ENCODE measurements at regions not wholly inside any gene's neighbourhood (a gene's known extent, or its start where the extent isn't known, plus 50 kb on each side); places are given as distances from the start of the nearest gene placed in this dataset.

DNA sequence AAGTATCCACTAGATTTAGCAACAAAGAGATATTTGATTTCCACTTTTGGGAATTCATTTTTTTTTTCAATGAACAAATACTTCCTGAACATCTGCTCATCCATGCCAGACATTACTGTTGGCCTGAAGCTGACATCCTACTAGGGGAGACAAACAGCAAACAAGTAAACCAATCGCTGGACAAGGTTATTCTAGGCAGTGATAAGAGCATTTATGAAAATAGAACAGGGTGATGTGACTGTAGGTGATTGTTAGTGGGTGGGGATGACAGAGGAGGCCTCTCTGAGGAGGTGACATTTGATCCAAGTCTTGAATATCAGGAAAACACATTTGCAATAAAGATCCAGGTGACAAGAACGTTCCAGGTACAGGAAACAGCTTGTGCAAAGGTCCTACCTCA lies 89.1 kb upstream of the FAM180A start:
- Histone ChIP-seq H3K9me3 (ENCODE audit: control insufficient read depth in 4 of 4, low read length in 3 of 4) (no peaks in the 10 kb centered on the region), H3K4me1 (ENCODE audit: control insufficient read depth in 4 of 4, insufficient read depth in 4 of 4, low read length in 3 of 4) (no peaks in the 10 kb centered on the region), H3K4me3 (ENCODE audit: low read depth in 1 of 3, low read length in 3 of 3) (no peak overlapping the region), H3K9ac (ENCODE audit: low read depth in 1 of 2, low read length in 2 of 2) (no peak overlapping the region), H3K36me3 (ENCODE audit: control insufficient read depth in 4 of 4, insufficient read depth in 3 of 4, low read depth in 1 of 4, low read length in 3 of 4) (no peaks in the 10 kb centered on the region), H3K27me3 (ENCODE audit: control insufficient read depth in 4 of 4, insufficient read depth in 4 of 4, low read length in 3 of 4) (no peaks in the 10 kb centered on the region), H3K27ac (ENCODE audit: low read depth in 1 of 2, low read length in 2 of 2) (no peak overlapping the region)
- TF ChIP-seq FOXA1 (IDR thresholded peaks at IDR 0.05) (no peak), FOXA2 (IDR thresholded peaks at IDR 0.05) (no peak), HNF4A (conservative IDR thresholded peaks at IDR 0.05) (no peak), EGR1 (IDR thresholded peaks at IDR 0.05; ENCODE audit: low read depth in 2 of 2) (no peak), HNF4G (IDR thresholded peaks at IDR 0.05) (no peak), RAD21 (IDR thresholded peaks at IDR 0.05) (no peak), SP1 (IDR thresholded peaks at IDR 0.05) (no peak), RXRA (IDR thresholded peaks at IDR 0.05) (no peak), TAF1 (conservative IDR thresholded peaks at IDR 0.05) (no peak), GABPA (IDR thresholded peaks at IDR 0.05 in 1 of 2, conservative IDR thresholded peaks at IDR 0.05 in 1 of 2) (no peak), YY1 (IDR thresholded peaks at IDR 0.05) (no peak), NR2F2 (IDR thresholded peaks at IDR 0.05) (no peak), JUND (IDR thresholded peaks at IDR 0.05) (no peak)
- TF ChIP-seq, protein P1, sequence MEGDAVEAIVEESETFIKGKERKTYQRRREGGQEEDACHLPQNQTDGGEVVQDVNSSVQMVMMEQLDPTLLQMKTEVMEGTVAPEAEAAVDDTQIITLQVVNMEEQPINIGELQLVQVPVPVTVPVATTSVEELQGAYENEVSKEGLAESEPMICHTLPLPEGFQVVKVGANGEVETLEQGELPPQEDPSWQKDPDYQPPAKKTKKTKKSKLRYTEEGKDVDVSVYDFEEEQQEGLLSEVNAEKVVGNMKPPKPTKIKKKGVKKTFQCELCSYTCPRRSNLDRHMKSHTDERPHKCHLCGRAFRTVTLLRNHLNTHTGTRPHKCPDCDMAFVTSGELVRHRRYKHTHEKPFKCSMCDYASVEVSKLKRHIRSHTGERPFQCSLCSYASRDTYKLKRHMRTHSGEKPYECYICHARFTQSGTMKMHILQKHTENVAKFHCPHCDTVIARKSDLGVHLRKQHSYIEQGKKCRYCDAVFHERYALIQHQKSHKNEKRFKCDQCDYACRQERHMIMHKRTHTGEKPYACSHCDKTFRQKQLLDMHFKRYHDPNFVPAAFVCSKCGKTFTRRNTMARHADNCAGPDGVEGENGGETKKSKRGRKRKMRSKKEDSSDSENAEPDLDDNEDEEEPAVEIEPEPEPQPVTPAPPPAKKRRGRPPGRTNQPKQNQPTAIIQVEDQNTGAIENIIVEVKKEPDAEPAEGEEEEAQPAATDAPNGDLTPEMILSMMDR (IDR thresholded peaks at IDR 0.05; ENCODE audit: low read depth, low read length, missing input control) = no peak
- TF ChIP-seq, protein P2, sequence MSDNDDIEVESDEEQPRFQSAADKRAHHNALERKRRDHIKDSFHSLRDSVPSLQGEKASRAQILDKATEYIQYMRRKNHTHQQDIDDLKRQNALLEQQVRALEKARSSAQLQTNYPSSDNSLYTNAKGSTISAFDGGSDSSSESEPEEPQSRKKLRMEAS (IDR thresholded peaks at IDR 0.05) = no peak
- TF ChIP-seq, protein P3, sequence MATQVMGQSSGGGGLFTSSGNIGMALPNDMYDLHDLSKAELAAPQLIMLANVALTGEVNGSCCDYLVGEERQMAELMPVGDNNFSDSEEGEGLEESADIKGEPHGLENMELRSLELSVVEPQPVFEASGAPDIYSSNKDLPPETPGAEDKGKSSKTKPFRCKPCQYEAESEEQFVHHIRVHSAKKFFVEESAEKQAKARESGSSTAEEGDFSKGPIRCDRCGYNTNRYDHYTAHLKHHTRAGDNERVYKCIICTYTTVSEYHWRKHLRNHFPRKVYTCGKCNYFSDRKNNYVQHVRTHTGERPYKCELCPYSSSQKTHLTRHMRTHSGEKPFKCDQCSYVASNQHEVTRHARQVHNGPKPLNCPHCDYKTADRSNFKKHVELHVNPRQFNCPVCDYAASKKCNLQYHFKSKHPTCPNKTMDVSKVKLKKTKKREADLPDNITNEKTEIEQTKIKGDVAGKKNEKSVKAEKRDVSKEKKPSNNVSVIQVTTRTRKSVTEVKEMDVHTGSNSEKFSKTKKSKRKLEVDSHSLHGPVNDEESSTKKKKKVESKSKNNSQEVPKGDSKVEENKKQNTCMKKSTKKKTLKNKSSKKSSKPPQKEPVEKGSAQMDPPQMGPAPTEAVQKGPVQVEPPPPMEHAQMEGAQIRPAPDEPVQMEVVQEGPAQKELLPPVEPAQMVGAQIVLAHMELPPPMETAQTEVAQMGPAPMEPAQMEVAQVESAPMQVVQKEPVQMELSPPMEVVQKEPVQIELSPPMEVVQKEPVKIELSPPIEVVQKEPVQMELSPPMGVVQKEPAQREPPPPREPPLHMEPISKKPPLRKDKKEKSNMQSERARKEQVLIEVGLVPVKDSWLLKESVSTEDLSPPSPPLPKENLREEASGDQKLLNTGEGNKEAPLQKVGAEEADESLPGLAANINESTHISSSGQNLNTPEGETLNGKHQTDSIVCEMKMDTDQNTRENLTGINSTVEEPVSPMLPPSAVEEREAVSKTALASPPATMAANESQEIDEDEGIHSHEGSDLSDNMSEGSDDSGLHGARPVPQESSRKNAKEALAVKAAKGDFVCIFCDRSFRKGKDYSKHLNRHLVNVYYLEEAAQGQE (IDR thresholded peaks at IDR 0.05) = no peak
- TF ChIP-seq, protein P4, sequence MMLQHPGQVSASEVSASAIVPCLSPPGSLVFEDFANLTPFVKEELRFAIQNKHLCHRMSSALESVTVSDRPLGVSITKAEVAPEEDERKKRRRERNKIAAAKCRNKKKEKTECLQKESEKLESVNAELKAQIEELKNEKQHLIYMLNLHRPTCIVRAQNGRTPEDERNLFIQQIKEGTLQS (IDR thresholded peaks at IDR 0.05) = no peak
- TF ChIP-seq, protein P5, sequence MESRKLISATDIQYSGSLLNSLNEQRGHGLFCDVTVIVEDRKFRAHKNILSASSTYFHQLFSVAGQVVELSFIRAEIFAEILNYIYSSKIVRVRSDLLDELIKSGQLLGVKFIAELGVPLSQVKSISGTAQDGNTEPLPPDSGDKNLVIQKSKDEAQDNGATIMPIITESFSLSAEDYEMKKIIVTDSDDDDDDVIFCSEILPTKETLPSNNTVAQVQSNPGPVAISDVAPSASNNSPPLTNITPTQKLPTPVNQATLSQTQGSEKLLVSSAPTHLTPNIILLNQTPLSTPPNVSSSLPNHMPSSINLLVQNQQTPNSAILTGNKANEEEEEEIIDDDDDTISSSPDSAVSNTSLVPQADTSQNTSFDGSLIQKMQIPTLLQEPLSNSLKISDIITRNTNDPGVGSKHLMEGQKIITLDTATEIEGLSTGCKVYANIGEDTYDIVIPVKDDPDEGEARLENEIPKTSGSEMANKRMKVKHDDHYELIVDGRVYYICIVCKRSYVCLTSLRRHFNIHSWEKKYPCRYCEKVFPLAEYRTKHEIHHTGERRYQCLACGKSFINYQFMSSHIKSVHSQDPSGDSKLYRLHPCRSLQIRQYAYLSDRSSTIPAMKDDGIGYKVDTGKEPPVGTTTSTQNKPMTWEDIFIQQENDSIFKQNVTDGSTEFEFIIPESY (IDR thresholded peaks at IDR 0.05) = no peak
- no peak for DNase-seq (ENCODE audit: low spot score)
- WGBS = 41% methylated on average over 2 of the region's 2 CpGs
